HEK293T (cell line): ENCODE measurements at regions not wholly inside any gene's neighbourhood (a gene's known extent, or its start where the extent isn't known, plus 50 kb on each side); places are given as distances from the start of the nearest gene placed in this dataset.

Experiments used
- ARNT ChIP-seq: fragments of 450-650 bp; IDR thresholded peaks from 2 replicates; pipeline ENCODE4 v1.6.1; 2017; ENCODE audit warnings: mild to moderate bottlenecking
- BHLHE40 ChIP-seq: fragments of 450-650 bp; IDR thresholded peaks from 2 replicates; pipeline ENCODE4 v1.6.1; 2016; ENCODE audit warnings: mild to moderate bottlenecking, moderate library complexity, borderline replicate concordance
- CTBP1 ChIP-seq: fragments of 450-650 bp; IDR thresholded peaks from 2 replicates; pipeline ENCODE4 v1.6.1; 2016; ENCODE audit warnings: borderline replicate concordance
- ELF4 ChIP-seq: fragments of 450-650 bp; IDR thresholded peaks from 2 replicates; pipeline ENCODE4 v1.6.1; 2017; ENCODE audit warnings: antibody characterized with exemption
- FOXA1 ChIP-seq: fragments of 450-650 bp; IDR thresholded peaks from 2 replicates; pipeline ENCODE4 v1.6.1; 2016; ENCODE audit warnings: mild to moderate bottlenecking
- L3MBTL2 ChIP-seq: fragments of 450-650 bp; conservative IDR thresholded peaks from 2 replicates; pipeline ENCODE4 v1.6.1; 2016; ENCODE audit warnings: mild to moderate bottlenecking
- NFRKB ChIP-seq: fragments of 450-650 bp; IDR thresholded peaks from 2 replicates; pipeline ENCODE4 v1.6.1; 2016; ENCODE audit warnings: mild to moderate bottlenecking, moderate library complexity
- SP1 ChIP-seq: fragments of 450-650 bp; IDR thresholded peaks from 2 replicates; pipeline ENCODE4 v1.6.1; 2017
- TARDBP ChIP-seq: fragments of 450-650 bp; IDR thresholded peaks from 2 replicates; pipeline ENCODE4 v1.6.1; 2016
- TF ChIP-seq, protein P1 (sequence below): fragments of 450-650 bp; IDR thresholded peaks from 2 replicates; pipeline ENCODE4 v1.6.1; 2016

DNA sequence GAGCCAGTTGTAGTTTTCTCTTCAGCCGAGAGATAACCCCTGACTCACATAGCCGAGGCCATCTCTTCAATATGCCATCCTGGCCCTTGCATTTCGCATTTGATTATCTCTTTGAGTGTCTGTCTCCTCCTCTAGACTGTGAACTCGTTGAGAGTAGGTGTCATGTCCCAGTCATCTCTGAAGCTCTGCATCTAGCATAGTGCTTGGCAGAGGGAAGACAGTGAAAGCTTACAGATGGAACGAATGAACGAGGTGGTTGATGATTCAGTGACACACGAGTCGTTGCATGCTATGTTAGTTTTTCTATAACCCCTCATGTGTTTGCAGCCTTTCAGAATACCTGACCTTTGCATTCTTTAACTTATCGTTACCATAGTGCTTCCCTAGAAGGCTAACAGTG is 59.9 kb upstream of the CYRIA start:
- no peak for TF ChIP-seq ELF4
- TF ChIP-seq CTBP1 = no peak
- no peak for TF ChIP-seq ARNT
- TF ChIP-seq TARDBP = no peak
- no peak for TF ChIP-seq FOXA1
- TF ChIP-seq, protein P1, sequence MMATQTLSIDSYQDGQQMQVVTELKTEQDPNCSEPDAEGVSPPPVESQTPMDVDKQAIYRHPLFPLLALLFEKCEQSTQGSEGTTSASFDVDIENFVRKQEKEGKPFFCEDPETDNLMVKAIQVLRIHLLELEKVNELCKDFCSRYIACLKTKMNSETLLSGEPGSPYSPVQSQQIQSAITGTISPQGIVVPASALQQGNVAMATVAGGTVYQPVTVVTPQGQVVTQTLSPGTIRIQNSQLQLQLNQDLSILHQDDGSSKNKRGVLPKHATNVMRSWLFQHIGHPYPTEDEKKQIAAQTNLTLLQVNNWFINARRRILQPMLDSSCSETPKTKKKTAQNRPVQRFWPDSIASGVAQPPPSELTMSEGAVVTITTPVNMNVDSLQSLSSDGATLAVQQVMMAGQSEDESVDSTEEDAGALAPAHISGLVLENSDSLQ = no peak
- no peak for TF ChIP-seq SP1
- no peak for TF ChIP-seq L3MBTL2
- TF ChIP-seq BHLHE40 = no peak
- no peak for TF ChIP-seq NFRKB
